DMS53 treated with DMSO at 0.1 percent for 48 hours (cell line): ENCODE measurements at regions not wholly inside any gene's neighbourhood (a gene's known extent, or its start where the extent isn't known, plus 50 kb on each side); places are given as distances from the start of the nearest gene placed in this dataset.
"Not testable (repeated sequence)": the region's sequence is repeated elsewhere in the genome, so short reads cannot be mapped to it uniquely, and the experiment has no call there.

Experiments used
- DNase-seq: peaks from one replicate; lab custom pipeline; 2025; ENCODE audit not compliant: unreplicated experiment; lab: John Stamatoyannopoulos, UW

DNA sequence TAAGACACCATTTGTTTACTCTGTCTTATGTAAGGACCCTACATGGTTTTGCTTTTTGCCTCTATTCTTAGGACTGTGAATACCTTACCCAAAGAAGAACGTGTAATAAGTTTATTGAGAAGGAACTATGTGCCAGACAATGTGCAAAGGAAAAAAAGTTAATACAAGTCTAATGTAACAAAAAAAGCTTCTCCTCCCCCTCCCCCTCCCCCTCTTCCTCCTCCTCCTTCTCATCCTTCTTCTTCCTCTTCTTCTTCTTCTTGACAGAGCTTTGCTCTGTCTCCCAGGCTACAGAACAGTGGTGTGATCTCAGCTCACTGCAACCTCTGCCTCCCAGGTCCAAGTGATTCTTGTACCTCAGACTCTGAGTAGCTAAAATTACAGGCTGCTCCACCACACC lies 50.9 kb upstream of the MITF start:
- DNase-seq: no peak

DNA sequence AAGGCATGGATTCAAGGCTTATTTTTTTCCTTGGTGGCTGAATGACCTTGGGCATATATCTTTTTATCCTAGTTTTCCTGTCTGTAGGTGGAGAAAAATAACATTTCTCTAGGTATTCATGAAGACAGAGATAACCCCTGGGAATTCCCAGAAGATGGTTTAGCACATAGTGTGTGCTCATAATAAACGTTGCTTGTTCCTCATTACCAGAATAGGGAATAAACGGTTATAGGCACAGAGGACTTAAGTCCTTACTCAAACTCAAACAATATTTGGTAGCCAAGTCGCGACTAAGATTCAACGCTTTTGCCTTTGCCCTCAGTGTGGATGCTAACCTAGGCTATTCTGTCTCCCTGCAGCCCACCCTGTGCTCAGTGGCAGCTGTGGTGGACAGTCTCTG lies 51.6 kb upstream of the MITF start:
- no peak for DNase-seq

DNA sequence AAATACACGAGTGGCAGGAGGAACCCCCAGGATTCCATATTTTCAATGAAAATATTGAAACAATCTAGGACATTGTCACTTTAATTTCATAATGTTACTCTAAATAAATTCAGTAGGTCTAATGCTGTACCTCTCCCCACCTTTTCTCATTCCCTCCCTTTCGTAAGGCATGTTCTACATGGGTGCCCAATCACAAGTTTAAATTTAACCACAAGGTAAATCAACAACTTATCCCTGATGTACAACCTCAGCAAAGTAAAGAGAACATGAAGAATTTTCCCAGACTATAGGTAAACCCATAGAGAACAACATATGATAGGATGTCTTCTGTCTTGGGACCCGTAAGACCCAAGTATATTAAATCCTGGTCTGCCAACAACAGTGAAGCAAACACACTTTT lies 53.2 kb upstream of the MITF start:
- no peak for DNase-seq

DNA sequence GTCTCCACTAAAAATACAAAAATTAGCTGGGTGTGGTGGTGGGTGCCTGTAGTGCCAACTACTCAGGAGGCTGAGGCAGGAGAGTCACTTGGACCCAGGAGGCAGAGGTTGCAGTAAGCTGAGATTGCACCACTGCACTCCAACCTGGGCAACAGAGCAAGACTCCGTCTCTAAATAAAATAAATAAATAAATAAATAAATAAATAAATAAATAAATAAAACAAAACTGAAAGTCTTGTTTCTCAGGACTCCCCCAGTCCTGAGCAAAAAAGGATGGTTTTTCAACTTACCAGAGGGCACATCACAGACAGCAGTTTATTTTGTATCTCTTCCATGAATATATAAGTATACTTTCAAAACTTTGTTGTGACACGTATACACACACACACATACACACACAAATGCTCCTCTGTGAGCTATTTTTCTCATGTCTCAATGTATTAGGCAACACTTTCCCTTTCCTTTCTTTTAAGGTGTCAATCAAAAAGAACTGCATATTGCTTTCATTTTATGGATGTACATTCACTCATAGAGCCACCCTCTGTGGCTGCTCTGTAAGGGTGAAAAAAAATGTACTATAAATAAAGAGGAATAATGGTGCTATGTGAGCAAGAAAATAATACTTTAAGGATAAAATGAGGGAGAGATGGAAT lies 54.8 kb upstream of the MITF start:
- no peak for DNase-seq

DNA sequence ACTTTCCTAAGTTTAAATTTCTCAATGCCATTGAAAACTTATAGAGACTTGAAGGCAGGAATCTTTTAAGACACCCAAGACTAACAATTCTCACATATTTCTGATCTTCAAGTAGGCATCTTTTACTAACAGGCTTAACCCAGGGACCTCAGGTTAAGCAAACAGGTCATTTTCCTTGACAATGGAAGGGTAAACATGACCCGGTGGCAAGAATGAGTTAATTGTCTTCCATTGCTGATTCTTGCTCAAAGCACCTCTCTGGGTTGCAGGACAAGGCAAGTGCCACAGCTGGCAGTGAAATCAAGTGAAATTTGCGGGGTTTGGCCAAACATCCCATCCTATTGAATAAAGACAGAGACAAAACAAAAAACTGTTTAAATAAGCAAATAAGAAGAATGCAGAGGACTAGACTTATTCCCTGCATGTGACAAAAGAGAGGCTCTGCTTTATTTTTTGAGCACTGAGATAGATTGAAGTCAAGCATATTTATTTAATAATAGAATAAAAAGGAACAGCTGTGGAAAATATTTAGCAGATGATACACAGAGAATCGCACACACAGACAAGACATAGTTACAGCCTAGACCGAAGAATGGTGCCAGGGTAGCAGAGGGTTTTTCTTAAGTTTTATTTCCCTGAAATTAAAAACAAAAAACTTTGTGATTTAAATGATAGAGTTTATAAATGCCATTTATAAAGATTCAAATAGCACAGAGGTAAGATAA lies 56.0 kb upstream of the MITF start:
- no peak for DNase-seq

DNA sequence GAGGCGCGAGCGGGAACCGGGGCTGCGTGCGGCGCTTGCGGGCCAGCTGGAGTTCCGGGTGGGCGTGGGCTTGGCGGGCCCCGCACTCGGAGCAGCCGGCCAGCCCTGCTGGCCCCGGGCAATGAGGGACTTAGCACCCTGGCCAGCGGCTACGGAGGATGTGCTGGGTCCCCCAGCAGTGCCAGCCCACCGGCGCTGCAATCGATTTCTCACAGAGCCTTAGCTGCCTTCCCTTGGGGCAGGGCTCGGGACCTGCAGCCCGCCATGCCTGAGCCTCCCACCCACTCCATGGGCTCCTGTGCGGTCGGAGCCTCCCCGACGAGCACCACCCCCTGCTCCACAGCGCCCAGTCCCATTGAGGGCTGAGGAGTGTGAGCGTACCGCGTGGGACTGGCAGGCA lies 61.8 kb upstream of the MITF start:
- not testable (repeated sequence) for DNase-seq

DNA sequence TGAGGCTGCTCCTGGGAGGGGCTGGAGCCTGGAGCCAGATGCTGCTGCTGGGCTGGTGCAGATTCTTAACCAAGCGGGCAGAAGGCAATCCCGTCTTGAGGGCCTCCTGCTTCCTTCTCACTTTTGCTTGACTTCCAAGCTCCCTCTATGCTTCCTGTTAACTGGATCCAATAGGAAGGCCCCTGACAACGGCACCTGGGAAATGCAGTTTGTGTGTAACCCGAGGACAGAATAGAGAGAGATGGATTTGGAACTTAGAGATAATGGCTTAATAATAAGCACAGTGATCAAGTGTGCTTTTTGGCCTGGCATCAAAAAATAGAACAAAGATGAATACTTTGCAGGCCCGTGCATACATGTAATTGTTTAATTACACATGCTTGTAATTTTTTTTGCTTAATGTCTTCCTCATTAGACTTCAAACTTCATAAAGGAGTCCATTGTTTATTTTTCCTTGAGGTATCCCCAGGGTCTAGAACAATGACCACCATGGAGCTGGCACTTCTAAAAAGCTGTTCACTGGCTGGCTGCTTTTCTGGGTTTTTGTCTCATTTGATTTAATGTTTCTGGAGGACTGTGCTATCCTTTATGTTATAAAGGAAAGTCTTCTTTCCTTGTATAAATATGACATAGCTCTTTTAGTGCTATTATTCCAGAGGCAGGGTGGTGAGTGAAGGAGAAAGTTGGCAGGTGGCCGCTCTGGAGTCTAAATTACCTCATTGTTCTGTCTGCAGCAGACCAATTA lies 63.3 kb upstream of the MITF start:
- no peak for DNase-seq

DNA sequence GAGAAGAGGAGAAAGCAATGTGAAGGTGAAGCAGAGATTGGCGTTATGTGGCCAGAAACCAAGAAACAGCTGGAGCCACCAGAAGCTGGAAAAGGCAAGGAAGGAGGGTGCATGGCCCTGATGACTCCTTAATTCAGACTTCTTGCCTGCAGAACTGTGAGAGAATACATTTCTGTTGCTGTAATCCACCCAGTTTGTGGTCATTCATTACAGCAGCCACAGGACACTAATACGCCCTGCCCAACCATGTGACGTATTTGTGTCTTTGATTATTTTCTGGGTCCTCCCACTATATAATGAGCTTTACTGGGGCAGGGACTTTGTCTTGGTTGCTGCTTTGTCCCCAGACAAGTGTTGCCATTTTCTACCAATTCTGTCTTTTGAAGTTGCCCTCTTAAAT lies 64.5 kb upstream of the MITF start:
- no peak for DNase-seq

DNA sequence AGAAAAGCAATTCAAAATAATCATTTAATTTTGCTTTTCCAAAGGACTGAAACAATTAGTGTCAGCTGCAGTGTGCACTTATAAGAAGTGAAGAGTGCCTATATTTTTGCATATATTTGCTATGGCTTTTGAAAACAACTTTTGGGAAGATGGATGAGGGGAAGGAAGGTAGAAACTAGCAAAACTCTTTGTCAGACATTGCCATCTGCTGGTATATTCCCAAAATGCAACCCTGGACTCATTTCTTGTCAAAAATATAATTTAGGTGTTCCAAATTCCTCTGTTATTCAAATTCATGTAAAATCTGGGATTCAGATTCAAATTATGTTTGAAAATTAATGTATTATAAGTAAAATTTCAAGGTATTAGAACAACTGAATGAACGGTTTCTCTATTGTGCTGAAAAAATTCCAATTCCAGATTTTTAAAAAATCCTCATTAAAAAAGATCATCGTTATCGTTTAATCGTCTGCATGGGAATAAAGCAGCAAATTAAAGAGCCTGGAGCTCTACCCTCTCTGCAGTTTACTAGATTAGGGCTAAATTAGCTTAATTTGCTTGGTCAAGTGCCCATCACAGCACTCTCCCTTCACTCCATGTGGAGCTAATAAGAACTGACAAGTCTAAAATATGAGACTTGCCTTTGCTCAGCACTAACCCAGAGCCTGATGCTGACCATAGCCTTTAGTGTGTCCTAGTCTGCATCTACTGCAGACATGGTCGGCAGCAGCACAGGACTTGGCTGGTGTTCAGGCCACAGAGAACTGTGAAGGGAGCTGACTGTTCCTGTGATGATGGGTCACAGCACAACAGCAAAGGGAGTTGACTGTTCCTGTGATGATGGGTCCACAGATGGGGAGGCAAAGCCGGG lies 67.9 kb upstream of the MITF start:
- DNase-seq: no peak

DNA sequence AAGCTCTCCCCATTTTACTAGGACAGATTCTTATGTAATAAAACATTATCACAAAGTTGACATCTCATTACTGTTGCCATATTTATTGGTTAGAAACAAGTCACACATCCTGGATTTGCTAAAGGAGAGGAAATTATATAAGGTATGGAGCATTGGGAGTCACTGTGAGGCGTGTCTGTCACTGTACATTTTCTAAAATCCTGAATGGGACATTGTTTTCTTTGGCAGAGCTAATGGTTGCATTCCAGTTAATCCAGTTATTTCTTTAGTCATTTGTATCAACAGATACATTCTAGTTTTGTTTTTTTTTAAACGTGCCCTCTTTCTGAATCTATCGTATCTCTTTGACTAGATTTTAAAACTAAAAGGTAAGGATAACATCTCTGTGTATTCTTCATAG lies 70.2 kb upstream of the MITF start:
- DNase-seq: no peak

DNA sequence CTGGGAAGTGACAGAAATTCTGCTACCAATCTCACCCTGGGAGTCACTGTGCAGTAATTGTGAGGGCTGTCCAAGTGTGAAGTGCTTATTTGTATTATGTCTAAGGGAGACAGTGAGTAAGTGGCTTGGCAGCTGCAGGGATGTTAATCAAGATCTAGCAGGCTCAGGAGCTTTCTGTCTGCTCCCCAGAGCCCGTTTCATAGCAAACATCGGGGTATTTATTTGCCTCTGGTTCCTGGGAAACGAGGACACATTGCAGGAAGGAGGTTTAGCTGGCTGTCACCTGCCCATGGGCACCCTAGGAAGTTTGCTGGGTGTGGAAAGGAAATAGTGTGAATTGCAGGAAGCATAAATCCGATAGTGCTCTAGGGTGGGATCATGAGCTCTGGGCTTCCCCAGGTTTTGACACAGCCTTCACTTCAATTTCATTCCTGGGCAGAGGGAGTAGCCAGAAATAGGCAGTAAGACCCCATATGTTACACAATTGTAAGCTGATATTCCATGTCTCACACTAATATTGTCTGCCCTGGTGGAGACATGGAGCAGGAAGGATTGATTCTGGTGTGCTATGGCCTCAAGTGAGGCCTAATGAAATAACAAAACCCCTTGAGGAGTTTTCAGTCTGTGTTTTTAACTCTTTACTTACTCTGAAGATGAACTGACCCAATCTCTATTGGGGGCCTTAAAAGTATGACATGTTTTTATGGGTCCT lies 74.1 kb upstream of the MITF start:
- DNase-seq: peak; percentile 33

DNA sequence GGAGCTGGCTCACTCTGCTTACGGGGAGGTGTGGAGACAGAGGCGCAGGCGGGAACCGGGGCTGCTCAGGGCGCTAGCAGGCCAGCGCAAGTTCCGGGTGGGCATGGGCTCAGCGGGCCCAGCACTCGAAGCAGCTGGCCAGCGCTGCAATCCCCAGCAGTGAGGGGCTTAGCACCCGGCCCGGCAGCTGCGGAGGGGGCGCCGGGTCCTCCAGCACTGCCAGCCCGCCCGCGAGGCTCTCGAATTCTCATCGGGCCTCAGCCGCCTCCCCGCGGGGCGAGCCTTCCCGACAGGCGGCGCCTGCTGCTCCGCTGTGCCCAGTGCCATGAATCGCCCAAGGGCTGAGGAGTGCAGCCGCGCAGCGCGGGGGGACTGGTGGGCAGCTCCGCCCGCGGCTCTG lies 78.6 kb upstream of the MITF start:
- DNase-seq: no peak

DNA sequence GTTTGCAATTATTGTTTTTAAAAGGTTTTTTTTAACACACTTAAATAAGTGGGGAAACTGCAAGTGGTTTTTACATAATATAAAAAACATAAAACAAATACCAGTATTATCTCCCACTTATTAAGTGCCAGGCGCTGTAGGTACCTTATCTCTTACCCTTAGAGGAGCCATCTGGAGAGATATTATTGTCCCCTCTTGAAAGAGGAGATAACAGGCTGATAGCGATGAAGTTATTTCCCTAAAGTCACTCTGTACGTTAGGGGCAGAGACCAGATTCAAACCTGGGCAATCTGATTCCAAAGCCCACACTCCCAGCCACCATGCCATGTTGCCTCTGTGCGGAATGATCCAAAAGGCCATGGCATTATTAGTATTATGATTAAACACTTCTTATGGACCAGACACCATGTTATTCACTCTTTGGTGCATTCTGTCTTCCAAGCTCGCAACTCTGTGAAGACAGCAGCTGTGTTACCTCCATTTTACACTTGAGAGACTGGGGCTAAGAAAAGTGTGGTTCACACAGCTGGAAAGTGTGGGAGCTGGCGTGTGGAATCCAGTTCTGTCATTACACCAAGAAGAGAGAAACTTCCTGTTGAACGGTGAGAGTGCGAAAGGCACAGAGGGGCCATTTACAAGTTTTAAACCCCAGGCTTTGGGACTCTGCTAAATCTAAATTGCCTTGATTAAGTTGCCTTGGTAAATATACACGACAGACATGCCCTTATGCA lies 79.9 kb upstream of the MITF start:
- no peak for DNase-seq

DNA sequence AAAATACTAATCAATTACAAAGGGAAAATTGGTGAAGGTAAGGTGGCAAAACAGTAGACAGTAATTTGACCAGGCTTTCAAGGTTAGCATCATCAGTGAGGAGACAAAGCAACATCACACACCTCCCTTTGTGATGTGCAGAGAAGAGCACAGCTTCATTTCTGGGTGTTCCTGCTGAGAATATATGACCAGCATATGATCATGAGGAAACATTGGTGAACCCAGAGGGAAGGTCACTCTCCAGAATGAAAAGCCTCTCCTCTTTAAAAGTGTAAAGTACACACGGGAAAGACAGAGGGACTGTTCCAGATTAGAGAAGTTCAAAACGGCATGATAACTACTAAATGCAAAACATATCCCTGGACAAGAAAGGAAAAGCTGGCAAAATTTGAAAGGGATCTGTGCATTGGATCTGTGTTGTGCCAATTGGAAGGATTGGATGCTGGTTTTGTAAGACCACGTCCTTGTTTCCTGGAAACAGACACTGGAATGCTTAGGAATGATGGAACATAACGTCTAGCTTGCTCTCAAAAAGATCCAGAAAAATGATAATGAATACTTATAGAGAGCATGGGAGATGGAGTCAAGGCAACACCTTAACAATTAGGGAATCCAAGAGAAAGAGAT lies 80.6 kb upstream of the MITF start:
- DNase-seq: no peak

DNA sequence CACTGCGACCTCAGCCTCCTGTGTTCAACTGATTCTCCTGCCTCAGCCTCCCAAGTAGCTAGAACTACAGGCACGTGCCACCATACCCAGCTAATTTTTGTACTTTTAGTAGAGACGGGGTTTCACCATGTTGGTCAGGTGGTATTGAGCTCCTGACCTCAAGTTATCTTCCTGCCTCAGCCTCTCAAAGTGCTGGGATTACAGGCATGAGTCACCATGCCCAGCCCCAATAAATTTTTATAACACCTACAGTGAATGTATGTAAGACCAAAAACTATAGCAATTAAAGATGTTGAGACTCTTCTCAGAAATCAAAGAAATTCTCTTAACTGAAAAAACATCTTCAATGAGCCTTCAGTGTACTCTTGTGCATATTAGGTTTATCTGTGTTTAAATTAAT lies 82.2 kb upstream of the MITF start:
- not testable (repeated sequence) for DNase-seq

DNA sequence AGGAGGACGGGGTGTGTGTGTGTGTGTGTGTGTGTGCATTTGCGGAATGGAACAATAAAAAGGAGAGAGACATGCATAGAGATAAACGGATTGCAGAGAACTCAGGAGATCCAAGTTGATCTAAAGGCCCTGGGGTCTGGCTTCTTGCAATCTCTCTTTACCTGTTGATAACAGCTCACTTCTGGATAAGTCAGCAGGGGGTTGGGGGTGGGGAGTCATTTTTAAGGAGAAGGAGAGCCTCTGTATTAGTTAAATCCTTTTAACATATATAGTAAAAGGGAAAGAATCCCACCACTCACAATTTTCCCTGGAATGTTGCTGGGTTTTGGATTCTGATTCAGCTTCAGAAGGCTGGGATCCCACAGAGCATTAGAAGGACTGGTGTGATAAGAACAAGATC lies 87.5 kb upstream of the MITF start:
- no peak for DNase-seq

DNA sequence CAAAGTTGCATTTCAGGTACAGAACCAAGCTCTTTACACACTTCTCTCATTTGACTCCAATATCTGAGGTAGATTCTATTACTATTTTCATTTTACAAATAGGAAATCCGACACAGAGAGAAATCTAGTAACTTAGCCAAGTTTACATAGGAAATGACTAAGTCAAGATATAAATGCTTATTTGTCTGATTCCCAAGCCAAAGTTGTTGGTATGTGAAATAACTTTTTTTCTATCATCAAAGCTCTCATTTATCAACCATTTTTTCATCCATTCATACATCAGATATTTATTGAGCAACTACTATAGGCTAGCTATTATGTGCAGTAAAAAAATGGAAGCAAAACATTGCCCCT lies 89.2 kb upstream of the MITF start:
- DNase-seq: no peak

DNA sequence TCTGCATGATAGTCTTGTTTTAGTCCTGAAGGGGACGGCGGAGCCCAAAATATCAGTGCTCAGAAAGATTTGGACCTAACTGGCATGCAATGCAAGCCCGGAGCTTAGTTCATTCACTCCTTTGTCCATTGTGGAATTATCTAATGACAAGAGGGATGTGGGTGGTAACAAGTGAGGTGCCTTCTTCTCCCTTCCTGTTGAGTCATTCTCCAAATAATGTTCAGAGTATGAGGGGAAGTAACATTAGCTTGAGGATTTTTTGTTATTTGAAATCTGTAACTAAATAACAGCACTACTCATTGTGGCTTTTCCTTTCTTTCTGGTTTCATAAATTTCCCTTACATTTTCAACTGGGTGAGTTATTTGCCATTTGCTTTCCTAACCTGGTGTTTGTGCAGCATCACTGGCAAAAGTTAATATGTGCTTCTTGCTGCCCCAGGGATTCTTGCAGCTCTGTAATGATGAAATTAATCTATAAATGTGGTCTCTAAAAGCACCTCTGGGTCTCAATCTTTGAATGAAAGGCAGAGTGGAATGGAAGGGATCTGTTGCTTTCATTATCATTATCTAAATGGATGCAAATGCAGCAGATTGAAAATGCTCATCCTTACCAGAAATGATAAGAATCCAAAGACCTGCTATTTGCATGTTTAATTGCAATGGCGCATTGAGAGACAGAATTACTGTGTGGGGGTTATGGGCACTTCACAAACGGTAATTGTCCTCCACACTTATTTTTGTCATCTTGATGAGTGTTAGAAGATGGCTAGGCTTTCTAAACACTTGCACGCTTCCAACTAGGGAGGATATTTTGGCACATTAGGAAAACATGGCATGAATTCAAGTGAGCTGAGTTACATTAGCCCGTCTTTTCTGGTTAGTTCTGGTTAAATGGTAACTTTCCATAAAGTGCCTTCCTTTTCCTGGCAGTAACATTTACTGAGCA lies 89.9 kb upstream of the MITF start:
- DNase-seq: peak; percentile 39

DNA sequence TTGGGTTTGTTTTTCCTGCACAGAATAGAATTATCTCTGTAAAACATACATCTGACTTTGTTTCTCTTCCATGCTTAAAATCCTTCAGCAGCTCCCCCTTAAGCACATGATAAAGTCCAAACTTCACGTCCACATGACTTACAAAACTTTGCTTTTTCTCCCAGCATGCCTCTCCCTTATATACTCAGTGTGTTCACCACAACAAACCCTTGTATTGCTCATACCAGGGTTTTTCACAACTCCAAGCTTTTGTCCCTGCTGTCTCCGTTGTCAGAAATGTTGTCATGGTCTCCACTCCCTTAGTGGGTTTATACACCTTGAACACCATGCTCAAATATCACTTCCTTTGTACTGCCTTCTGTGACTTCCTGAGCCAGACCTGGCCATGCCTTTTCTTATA lies 91.1 kb upstream of the MITF start:
- DNase-seq: no peak
